ENCODE measurements at regions not wholly inside any gene's neighbourhood (a gene's known extent, or its start where the extent isn't known, plus 50 kb on each side); places are given as distances from the start of the nearest gene placed in this dataset.

- TF ChIP-seq YY1 (IDR thresholded peaks at IDR 0.05; ENCODE audit: insufficient read depth, insufficient read length) (no peak), SUZ12 (IDR thresholded peaks at IDR 0.05; ENCODE audit: extremely low read depth, insufficient read depth, insufficient read length) (no peak)
Observed at GRCh38 chr3:110894574-110894973, 177.0 kb upstream of the NECTIN3 start.

Measured in NT2/D1 (cell line).